SK-N-SH treated with all-trans-retinoic acid at 6 μM for 48 hours (cell line): ENCODE measurements at regions not wholly inside any gene's neighbourhood (a gene's known extent, or its start where the extent isn't known, plus 50 kb on each side); places are given as distances from the start of the nearest gene placed in this dataset.

Source experiments
- ATAC-seq: fragments of 200-7000 bp; cut with Tn5 transposase; 3 replicates; pipeline ENCODE4 v1.9.1; 2020; ENCODE audit warnings: mild to moderate bottlenecking, moderate library complexity
- ARNTL ChIP-seq: fragments of 450-650 bp; formaldehyde crosslinking; IDR thresholded peaks from 2 replicates; pipeline ENCODE4 v1.5.0; 2020; ENCODE audit warnings: low read depth, mild to moderate bottlenecking, moderate library complexity, borderline replicate concordance
- BACH2 ChIP-seq: fragments of 250-450 bp; sonication (Bioruptor Pico); IDR thresholded peaks from 2 replicates; pipeline ENCODE4 v1.9.0; 2021; ENCODE audit warnings: mild to moderate bottlenecking, borderline replicate concordance
- CREB5 ChIP-seq: fragments of 250-450 bp; sonication (Bioruptor Pico); IDR thresholded peaks from 2 replicates; pipeline ENCODE4 v1.5.1; 2020; ENCODE audit warnings: low read depth, mild to moderate bottlenecking, moderate library complexity
- CSDC2 ChIP-seq: fragments of 250-450 bp; sonication (Bioruptor Pico); IDR thresholded peaks from 2 replicates; pipeline ENCODE4 v1.5.0; 2020; ENCODE audit warnings: mild to moderate bottlenecking, moderate library complexity
- CSRNP3 ChIP-seq: fragments of 250-450 bp; sonication (Bioruptor Pico); IDR thresholded peaks from 2 replicates; pipeline ENCODE4 v1.5.1; 2021; ENCODE audit warnings: mild to moderate bottlenecking, moderate library complexity
- ESRRG ChIP-seq: fragments of 250-450 bp; sonication (Bioruptor Pico); IDR thresholded peaks from 2 replicates; pipeline ENCODE4 v1.6.1; 2021; ENCODE audit warnings: mild to moderate bottlenecking
- GLIS3 ChIP-seq: fragments of 250-450 bp; sonication (Bioruptor Pico); IDR thresholded peaks from 2 replicates; pipeline ENCODE4 v1.5.0; 2020; ENCODE audit warnings: mild to moderate bottlenecking, moderate library complexity
- ISL1 ChIP-seq: fragments of 250-450 bp; sonication (Bioruptor Pico); IDR thresholded peaks from 2 replicates; pipeline ENCODE4 v2.1.2; 2022; ENCODE audit warnings: mild to moderate bottlenecking, moderate library complexity
- PATZ1 ChIP-seq: fragments of 250-450 bp; sonication (Bioruptor Pico); IDR thresholded peaks from 2 replicates; pipeline ENCODE4 v1.8.0; 2020; ENCODE audit warnings: mild to moderate bottlenecking, moderate library complexity, borderline replicate concordance
- POU6F1 ChIP-seq: fragments of 250-450 bp; sonication (Bioruptor Pico); IDR thresholded peaks from 2 replicates; pipeline ENCODE4 v1.8.0; 2021; ENCODE audit warnings: low read depth, mild to moderate bottlenecking, moderate library complexity, borderline replicate concordance
- PPARA ChIP-seq: fragments of 250-450 bp; sonication (Bioruptor Pico); IDR thresholded peaks from 2 replicates; pipeline ENCODE4 v1.5.0; 2020; ENCODE audit warnings: mild to moderate bottlenecking, borderline replicate concordance
- RARB ChIP-seq: fragments of 250-450 bp; sonication (Bioruptor Pico); IDR thresholded peaks from 2 replicates; pipeline ENCODE4 v1.8.0; 2021; ENCODE audit warnings: mild to moderate bottlenecking, moderate library complexity
- SNAI2 ChIP-seq: fragments of 250-450 bp; sonication (Bioruptor Pico); IDR thresholded peaks from 2 replicates; pipeline ENCODE4 v1.5.0; 2020; ENCODE audit warnings: mild to moderate bottlenecking, moderate library complexity
- TCF4 ChIP-seq: fragments of 250-450 bp; sonication (Bioruptor Pico); IDR thresholded peaks from 2 replicates; pipeline ENCODE4 v1.8.0; 2021; ENCODE audit warnings: mild to moderate bottlenecking, moderate library complexity, borderline replicate concordance
- TOX ChIP-seq: fragments of 250-450 bp; sonication (Bioruptor Pico); IDR thresholded peaks from 2 replicates; pipeline ENCODE4 v1.8.0; 2021; ENCODE audit warnings: mild to moderate bottlenecking, moderate library complexity, borderline replicate concordance
- TSHZ2 ChIP-seq: fragments of 250-450 bp; sonication (Bioruptor Pico); IDR thresholded peaks from 2 replicates; pipeline ENCODE4 v1.5.0; 2020; ENCODE audit warnings: mild to moderate bottlenecking, moderate library complexity
- ZC3H10 ChIP-seq: fragments of 250-450 bp; sonication (Bioruptor Pico); IDR thresholded peaks from 2 replicates; pipeline ENCODE4 v1.5.1; 2021; ENCODE audit warnings: mild to moderate bottlenecking, moderate library complexity
- ZFP3 ChIP-seq: fragments of 250-450 bp; sonication (Bioruptor Pico); IDR thresholded peaks from 2 replicates; pipeline ENCODE4 v1.5.0; 2020; ENCODE audit warnings: mild to moderate bottlenecking, moderate library complexity
- ZFP30 ChIP-seq: fragments of 450-650 bp; formaldehyde crosslinking; IDR thresholded peaks from 2 replicates; pipeline ENCODE4 v1.5.0; 2022; ENCODE audit warnings: mild to moderate bottlenecking, moderate library complexity
- ZNF565 ChIP-seq: fragments of 450-650 bp; formaldehyde crosslinking; conservative IDR thresholded peaks from 2 replicates; pipeline ENCODE4 v1.5.0; 2020; ENCODE audit warnings: low read depth, mild to moderate bottlenecking, moderate library complexity
- ZNF70 ChIP-seq: fragments of 450-650 bp; formaldehyde crosslinking; IDR thresholded peaks from 2 replicates; pipeline ENCODE4 v1.5.0; 2020; ENCODE audit warnings: mild to moderate bottlenecking, moderate library complexity
- ZNF8 ChIP-seq: fragments of 450-650 bp; formaldehyde crosslinking; IDR thresholded peaks from 2 replicates; pipeline ENCODE4 v1.5.0; 2020; ENCODE audit warnings: mild to moderate bottlenecking, moderate library complexity

- no peak for ATAC-seq
- no peak for TF ChIP-seq CSRNP3 (CRISPR knock-in tag)
- no peak for TF ChIP-seq GLIS3 (CRISPR knock-in tag)
- TF ChIP-seq BACH2 (CRISPR knock-in tag), result no peak
- no peak for TF ChIP-seq ISL1
- no peak for TF ChIP-seq ZNF8 (CRISPR knock-in tag)
- TF ChIP-seq PPARA (CRISPR knock-in tag), result no peak
- TF ChIP-seq SNAI2, result no peak
- no peak for TF ChIP-seq CSDC2 (CRISPR knock-in tag)
- TF ChIP-seq TOX, result no peak
- no peak for TF ChIP-seq ZFP30 (CRISPR knock-in tag)
These were observed 1439.6 kb upstream of the ACO1 start for GRCh38 chr9:30944741-30945280.

GRCh38 chr9:30964332-30964731 lies 1420.1 kb upstream of the ACO1 start:
- ATAC-seq, result no peak

GRCh38 chr9:30967476-30967875 lies 1417.0 kb upstream of the ACO1 start:
- ATAC-seq, result peak; percentile 97
- no peak for TF ChIP-seq PPARA (CRISPR knock-in tag)
- TF ChIP-seq CREB5 (CRISPR knock-in tag), result no peak
- no peak for TF ChIP-seq ZFP3 (CRISPR knock-in tag)
- TF ChIP-seq TSHZ2 (CRISPR knock-in tag), result no peak
- TF ChIP-seq RARB (CRISPR knock-in tag), result no peak
- no peak for TF ChIP-seq ESRRG (CRISPR knock-in tag)
- TF ChIP-seq TOX, result no peak
- TF ChIP-seq ZFP30 (CRISPR knock-in tag), result no peak
- TF ChIP-seq ZNF70 (CRISPR knock-in tag), result no peak
- no peak for TF ChIP-seq SNAI2
- no peak for TF ChIP-seq TCF4

More at GRCh38 chr9:30964332-30964731, 1420.1 kb upstream of the ACO1 start:
- TF ChIP-seq POU6F1 (CRISPR knock-in tag) (no peak), ZNF8 (CRISPR knock-in tag) (peak; percentile 99)

GRCh38 chr9:30970186-30970585 lies 1414.3 kb upstream of the ACO1 start:
- ATAC-seq, result no peak
- TF ChIP-seq ZNF8 (CRISPR knock-in tag), result no peak
- no peak for TF ChIP-seq ZC3H10 (CRISPR knock-in tag)
- TF ChIP-seq ISL1, result no peak
- TF ChIP-seq ZNF565 (CRISPR knock-in tag), result no peak
- TF ChIP-seq BACH2 (CRISPR knock-in tag), result no peak
- TF ChIP-seq CSDC2 (CRISPR knock-in tag), result no peak
- TF ChIP-seq PATZ1 (CRISPR knock-in tag), result no peak
- no peak for TF ChIP-seq TOX
- TF ChIP-seq ZFP3 (CRISPR knock-in tag), result no peak
- TF ChIP-seq ESRRG (CRISPR knock-in tag), result no peak
- no peak for TF ChIP-seq CSRNP3 (CRISPR knock-in tag)
- TF ChIP-seq TSHZ2 (CRISPR knock-in tag), result no peak
- no peak for TF ChIP-seq TCF4
- TF ChIP-seq ZFP30 (CRISPR knock-in tag), result no peak
- no peak for TF ChIP-seq PPARA (CRISPR knock-in tag)
- no peak for TF ChIP-seq ARNTL (CRISPR knock-in tag)
- no peak for TF ChIP-seq GLIS3 (CRISPR knock-in tag)
